Skeletal muscle cell (primary cell): ENCODE measurements at regions not wholly inside any gene's neighbourhood (a gene's known extent, or its start where the extent isn't known, plus 50 kb on each side); places are given as distances from the start of the nearest gene placed in this dataset.
"Not testable (repeated sequence)": the region's sequence is repeated elsewhere in the genome, so short reads cannot be mapped to it uniquely, and the experiment has no call there.

Experiments used
- DNase-seq: peaks from one replicate; pipeline ENCODE4 v3.0.0-alpha.2; 2010; ENCODE audit warnings: low read depth
- H3K4me3 ChIP-seq: 2 replicates; pipeline ENCODE4 v1.5.1; 2011; ENCODE audit warnings: low read depth, mild to moderate bottlenecking, control low read depth, low read length, moderate library complexity

- no peak overlapping the region for H3K4me3 ChIP-seq
- DNase-seq: no peak
These were observed 1250.7 kb upstream of the FAM98A start for GRCh38 chr2:34849827-34850226.

- H3K4me3 ChIP-seq: no peak overlapping the region
- no peak for DNase-seq
These were observed 1249.6 kb upstream of the FAM98A start for GRCh38 chr2:34848691-34849090.

- no peak for DNase-seq
- H3K4me3 ChIP-seq: no peak overlapping the region
These were observed 1249.0 kb upstream of the FAM98A start for GRCh38 chr2:34848132-34848531.

GRCh38 chr2:34844629-34845028, 1245.5 kb upstream of the FAM98A start:
- DNase-seq: no peak
- H3K4me3 ChIP-seq: no peak overlapping the region

- no peak overlapping the region for H3K4me3 ChIP-seq
- no peak for DNase-seq
These were observed 1239.3 kb upstream of the FAM98A start for GRCh38 chr2:34838408-34838807.

- no peak for DNase-seq
- H3K4me3 ChIP-seq: no peak overlapping the region
These were observed 1237.3 kb upstream of the FAM98A start for GRCh38 chr2:34836361-34836760.

- no peak for DNase-seq
- H3K4me3 ChIP-seq: no peak overlapping the region
These were observed 1232.0 kb upstream of the FAM98A start for GRCh38 chr2:34831096-34831495.

GRCh38 chr2:34828481-34828880, 1229.4 kb upstream of the FAM98A start:
- H3K4me3 ChIP-seq: no peak overlapping the region
- no peak for DNase-seq

- no peak overlapping the region for H3K4me3 ChIP-seq
- no peak for DNase-seq
These were observed 1228.3 kb upstream of the FAM98A start for GRCh38 chr2:34827398-34827797.

- no peak for DNase-seq
- no peak overlapping the region for H3K4me3 ChIP-seq
These were observed 1226.6 kb upstream of the FAM98A start for GRCh38 chr2:34825686-34826085.

GRCh38 chr2:34822616-34823015, 1223.5 kb upstream of the FAM98A start:
- no peak for DNase-seq
- no peak overlapping the region for H3K4me3 ChIP-seq

- no peak overlapping the region for H3K4me3 ChIP-seq
- DNase-seq: no peak
These were observed 1216.1 kb upstream of the FAM98A start for GRCh38 chr2:34815052-34815741.

GRCh38 chr2:34810456-34810855, 1211.4 kb upstream of the FAM98A start:
- H3K4me3 ChIP-seq: no peak overlapping the region
- no peak for DNase-seq

- DNase-seq: no peak
- H3K4me3 ChIP-seq: no peak overlapping the region
These were observed 1209.3 kb upstream of the FAM98A start for GRCh38 chr2:34808426-34808825.

GRCh38 chr2:34806891-34807290, 1207.8 kb upstream of the FAM98A start:
- DNase-seq: no peak
- H3K4me3 ChIP-seq: no peak overlapping the region

GRCh38 chr2:34806396-34806795, 1207.3 kb upstream of the FAM98A start:
- no peak for DNase-seq
- no peak overlapping the region for H3K4me3 ChIP-seq

- DNase-seq: no peak
- H3K4me3 ChIP-seq: no peak overlapping the region
These were observed 1200.5 kb upstream of the FAM98A start for GRCh38 chr2:34799556-34799955.

- not testable (repeated sequence) for DNase-seq
These were observed 1196.5 kb upstream of the FAM98A start for GRCh38 chr2:34795586-34795985.

GRCh38 chr2:34789169-34789568, 1190.1 kb upstream of the FAM98A start:
- no peak for DNase-seq
- no peak overlapping the region for H3K4me3 ChIP-seq

More at GRCh38 chr2:34795586-34795985, 1196.5 kb upstream of the FAM98A start:
- not testable (repeated sequence) for H3K4me3 ChIP-seq

- H3K4me3 ChIP-seq: no peak overlapping the region
- DNase-seq: no peak
These were observed 1188.2 kb upstream of the FAM98A start for GRCh38 chr2:34787341-34787740.

GRCh38 chr2:34785206-34785785, 1186.2 kb upstream of the FAM98A start:
- DNase-seq: no peak
- no peak overlapping the region for H3K4me3 ChIP-seq
